ENCODE measurements at regions not wholly inside any gene's neighbourhood (a gene's known extent, or its start where the extent isn't known, plus 50 kb on each side); places are given as distances from the start of the nearest gene placed in this dataset.

- 77% methylated on average over 1 of the region's 1 CpG for WGBS
- ATAC-seq = no peak
- Histone ChIP-seq H3K9me3 (ENCODE audit: control insufficient read depth, low read length) (no peaks in the 10 kb centered on the region), H3K27me3 (ENCODE audit: control insufficient read depth, insufficient read depth) (no peaks in the 10 kb centered on the region), H3K4me1 (ENCODE audit: control insufficient read depth, insufficient read depth, low read length) (no peaks in the 10 kb centered on the region), H3K4me3 (ENCODE audit: low read length) (no peak overlapping the region), H3K27ac (ENCODE audit: low read length) (no peak overlapping the region)
- DNase-seq = no peak
- intact Hi-C loops (cut with DNase I) = no loop called here
Measured at GRCh38 chr9:7237473-7238246, 479.9 kb downstream of the KDM4C start.

GRCh38 chr9:7236186-7236585, 478.4 kb downstream of the KDM4C start:
- DNase-seq = no peak
- intact Hi-C loops (cut with DNase I) = no loop called here
- WGBS = 86% methylated on average over 5 of the region's 5 CpGs
- H3K9me3 ChIP-seq (ENCODE audit: control insufficient read depth, low read length) = no peaks in the 10 kb centered on the region
- no peak overlapping the region for H3K4me3 ChIP-seq (ENCODE audit: low read length)
- no peak for ATAC-seq
- no peaks in the 10 kb centered on the region for H3K27me3 ChIP-seq (ENCODE audit: control insufficient read depth, insufficient read depth)
- H3K4me1 ChIP-seq (ENCODE audit: control insufficient read depth, insufficient read depth, low read length) = no peaks in the 10 kb centered on the region
- no peak overlapping the region for H3K27ac ChIP-seq (ENCODE audit: low read length)

- 53% methylated on average over 5 of the region's 5 CpGs for WGBS
- intact Hi-C loops (cut with DNase I) = no loop called here
- Histone ChIP-seq H3K4me3 (ENCODE audit: low read length) (no peak overlapping the region), H3K9me3 (ENCODE audit: control insufficient read depth, low read length) (no peaks in the 10 kb centered on the region), H3K27me3 (ENCODE audit: control insufficient read depth, insufficient read depth) (no peaks in the 10 kb centered on the region), H3K4me1 (ENCODE audit: control insufficient read depth, insufficient read depth, low read length) (no peaks in the 10 kb centered on the region), H3K27ac (ENCODE audit: low read length) (no peak overlapping the region)
- DNase-seq (no peak), ATAC-seq (no peak)
Measured at GRCh38 chr9:7234144-7234543, 476.4 kb downstream of the KDM4C start.

GRCh38 chr9:7229571-7229970, 471.8 kb downstream of the KDM4C start:
- intact Hi-C loops (cut with DNase I) = no loop called here
- no peak overlapping the region for H3K4me3 ChIP-seq (ENCODE audit: low read length)
- H3K27ac ChIP-seq (ENCODE audit: low read length) = no peak overlapping the region
- 89% methylated on average over 2 of the region's 2 CpGs for WGBS
- H3K9me3 ChIP-seq (ENCODE audit: control insufficient read depth, low read length) = no peaks in the 10 kb centered on the region
- ATAC-seq = no peak
- DNase-seq = no peak
- H3K4me1 ChIP-seq (ENCODE audit: control insufficient read depth, insufficient read depth, low read length) = no peaks in the 10 kb centered on the region
- H3K27me3 ChIP-seq (ENCODE audit: control insufficient read depth, insufficient read depth) = no peaks in the 10 kb centered on the region

- H3K27me3 ChIP-seq (ENCODE audit: control insufficient read depth, insufficient read depth) = no peaks in the 10 kb centered on the region
- H3K4me3 ChIP-seq (ENCODE audit: low read length) = no peak overlapping the region
- no peaks in the 10 kb centered on the region for H3K4me1 ChIP-seq (ENCODE audit: control insufficient read depth, insufficient read depth, low read length)
- 95% methylated on average over 4 of the region's 4 CpGs for WGBS
- no peaks in the 10 kb centered on the region for H3K9me3 ChIP-seq (ENCODE audit: control insufficient read depth, low read length)
- no peak for DNase-seq
- intact Hi-C loops (cut with DNase I) = no loop called here
- no peak overlapping the region for H3K27ac ChIP-seq (ENCODE audit: low read length)
- ATAC-seq = no peak
Measured at GRCh38 chr9:7228726-7229125, 471.0 kb downstream of the KDM4C start.

- Histone ChIP-seq H3K4me1 (ENCODE audit: control insufficient read depth, insufficient read depth, low read length) (no peaks in the 10 kb centered on the region), H3K4me3 (ENCODE audit: low read length) (no peak overlapping the region), H3K27ac (ENCODE audit: low read length) (no peak overlapping the region), H3K9me3 (ENCODE audit: control insufficient read depth, low read length) (no peaks in the 10 kb centered on the region), H3K27me3 (ENCODE audit: control insufficient read depth, insufficient read depth) (no peaks in the 10 kb centered on the region)
- no peak for DNase-seq
- WGBS = 82% methylated on average over 8 of the region's 8 CpGs
- ATAC-seq = no peak
- intact Hi-C loops (cut with DNase I) = no loop called here
Measured at GRCh38 chr9:7227951-7228350, 470.2 kb downstream of the KDM4C start.

GRCh38 chr9:7226007-7226640, 468.4 kb downstream of the KDM4C start:
- H3K27ac ChIP-seq (ENCODE audit: low read length) = no peak overlapping the region
- intact Hi-C loops (cut with DNase I) = no loop called here
- ATAC-seq (no peak), DNase-seq (no peak)
- no peak overlapping the region for H3K4me3 ChIP-seq (ENCODE audit: low read length)
- H3K9me3 ChIP-seq (ENCODE audit: control insufficient read depth, low read length) = no peaks in the 10 kb centered on the region
- 83% methylated on average over 7 of the region's 7 CpGs for WGBS
- no peaks in the 10 kb centered on the region for H3K4me1 ChIP-seq (ENCODE audit: control insufficient read depth, insufficient read depth, low read length)
- H3K27me3 ChIP-seq (ENCODE audit: control insufficient read depth, insufficient read depth) = no peaks in the 10 kb centered on the region

Data from right cardiac atrium (tissue), 5 donors.